Right lobe of liver (tissue), 6 donors: ENCODE measurements at regions not wholly inside any gene's neighbourhood (a gene's known extent, or its start where the extent isn't known, plus 50 kb on each side); places are given as distances from the start of the nearest gene placed in this dataset.
A peak's percentile ranks its signal among the peaks of the same experiment; 100 is the strongest.

Source experiments
- ATAC-seq, 4 donors: fragments of 200-7000 bp; cut with Tn5 transposase; one replicate each; pipeline ENCODE4 v1.9.1; 2020; ENCODE audit warnings: mild to moderate bottlenecking in 4 of 4, moderate library complexity in 4 of 4
- DNase-seq, 3 donors: peaks; one replicate each; pipeline ENCODE4 v3.0.0-alpha.2; 2020
- H3K27ac ChIP-seq, 3 donors: fragments of 200-600 bp; one replicate each; pipeline ENCODE4 v1.8.0; 2022
- H3K27me3 ChIP-seq, 2 donors: fragments of 200-600 bp; one replicate each; pipeline ENCODE4 v1.8.0; 2022
- H3K36me3 ChIP-seq, 4 donors: fragments of 200-600 bp; sonication (generic) in 1 of 4; one replicate each; pipeline versions ENCODE4 v1.5.1 to v1.8.0; 2017 to 2022; ENCODE audit warnings: control low read depth in 1 of 4
- H3K4me1 ChIP-seq, 4 donors: fragments of 200-600 bp; sonication (generic) in 1 of 4; one replicate each; pipeline versions ENCODE4 v1.5.1 to v1.8.0; 2017 to 2022; ENCODE audit warnings: control low read depth in 1 of 4
- H3K4me3 ChIP-seq, 3 donors: fragments of 200-600 bp; one replicate each; pipeline ENCODE4 v1.8.0; 2022
- H3K9me3 ChIP-seq, 4 donors: fragments of 200-600 bp; sonication (generic) in 1 of 4; one replicate each; pipeline versions ENCODE4 v1.5.1 to v1.8.0; 2017 to 2022; ENCODE audit warnings: control low read depth in 1 of 4
- CTCF ChIP-seq, 4 donors: fragments of 200-600 bp in 3 of 4; fragments of 450-650 bp in 1 of 4; IDR thresholded peaks; one replicate each; pipeline versions ENCODE4 v1.5.1 to v1.8.0; 2016 to 2022; ENCODE audit warnings: antibody characterized with exemption in 4 of 4, mild to moderate bottlenecking in 2 of 4
- POLR2A ChIP-seq: fragments of 450-650 bp; IDR thresholded peaks from one replicate; pipeline ENCODE4 v1.6.1; 2017; ENCODE audit warnings: antibody characterized with exemption, mild to moderate bottlenecking
- WGBS: methylation state at CpG from one replicate; pipeline ENCODE4 v1.1.6; 2018; ENCODE audit warnings: low coverage, low lambda C conversion rate; ENCODE audit not compliant: insufficient coverage; ENCODE audit errors: missing lambda C conversion rate; 5-methylcytosine and 5-hydroxymethylcytosine counted together
- intact Hi-C, 2 donors: fragments of 100-400 bp; cut with DNase I; formaldehyde crosslinking; loops; one replicate each; pipeline versions ENCODE4 v1.11.2 to v1.14.1; 2022
- donor health status: DM: no; HTN: yes; CAD: no.
- donor health status: DM: no; HTN: no; CAD: no.
- donor health status: DM: no; HTN: no; CAD: no.
- donor health status: DM: no; HTN: yes; CAD: no.
- donor health status: DM: no; HTN: yes; CAD: no.

GRCh38 chr22:49116486-49117120 lies 711.1 kb downstream of the BRD1 start:
- intact Hi-C loops = no loop called here
- ATAC-seq (no peak), DNase-seq (peak in 1 of 3 donors; percentile 36)
- Histone ChIP-seq H3K36me3 (no peaks in the 10 kb centered on the region), H3K27ac (no peak overlapping the region), H3K4me3 (no peak overlapping the region), H3K27me3 (no peaks in the 10 kb centered on the region), H3K9me3 (no peaks in the 10 kb centered on the region), H3K4me1 (no peaks in the 10 kb centered on the region)
- TF ChIP-seq POLR2A = no peak
- TF ChIP-seq CTCF (IDR thresholded peaks at IDR 0.05) = no peak
- 83% methylated on average over 10 of the region's 19 CpGs for whole genome bisulfite sequencing

GRCh38 chr22:49116021-49116420 lies 711.7 kb downstream of the BRD1 start:
- 80% methylated on average over 1 of the region's 19 CpGs for WGBS
- TF ChIP-seq POLR2A = no peak
- no peak for TF ChIP-seq CTCF (IDR thresholded peaks at IDR 0.05)
- H3K27ac ChIP-seq = no peak overlapping the region
- no peaks in the 10 kb centered on the region for H3K4me1 ChIP-seq
- H3K36me3 ChIP-seq = no peaks in the 10 kb centered on the region
- H3K27me3 ChIP-seq = no peaks in the 10 kb centered on the region
- H3K9me3 ChIP-seq = no peaks in the 10 kb centered on the region
- no peak overlapping the region for H3K4me3 ChIP-seq
- no peak for ATAC-seq
- intact Hi-C loops = no loop called here
- DNase-seq = no peak

- WGBS = 66% methylated on average over 6 of the region's 7 CpGs
- Histone ChIP-seq H3K9me3 (no peaks in the 10 kb centered on the region), H3K4me3 (no peak overlapping the region), H3K36me3 (no peaks in the 10 kb centered on the region), H3K27ac (no peak overlapping the region), H3K27me3 (no peaks in the 10 kb centered on the region), H3K4me1 (no peaks in the 10 kb centered on the region)
- intact Hi-C loops = no loop called here
- DNase-seq = no peak
- TF ChIP-seq POLR2A = no peak
- no peak for ATAC-seq
Observed at GRCh38 chr22:49115197-49115596, 712.5 kb downstream of the BRD1 start.

- no peaks in the 10 kb centered on the region for H3K27me3 ChIP-seq
- no peaks in the 10 kb centered on the region for H3K4me1 ChIP-seq
- 46% methylated on average over 3 of the region's 12 CpGs for WGBS
- no peak overlapping the region for H3K4me3 ChIP-seq
- no peaks in the 10 kb centered on the region for H3K36me3 ChIP-seq
- H3K27ac ChIP-seq = no peak overlapping the region
- ATAC-seq (no peak), DNase-seq (no peak)
- no peaks in the 10 kb centered on the region for H3K9me3 ChIP-seq
- TF ChIP-seq POLR2A (no peak), CTCF (IDR thresholded peaks at IDR 0.05) (no peak)
- intact Hi-C loops = no loop called here
Observed at GRCh38 chr22:49113758-49114157, 713.9 kb downstream of the BRD1 start.

GRCh38 chr22:49112661-49113626 lies 714.7 kb downstream of the BRD1 start:
- Histone ChIP-seq H3K36me3 (no peaks in the 10 kb centered on the region), H3K27me3 (no peaks in the 10 kb centered on the region), H3K4me3 (no peak overlapping the region), H3K27ac (no peak overlapping the region), H3K4me1 (no peaks in the 10 kb centered on the region), H3K9me3 (no peaks in the 10 kb centered on the region)
- DNase-seq (peak in 1 of 3 donors; percentile 36), ATAC-seq (no peak)
- intact Hi-C loops = no loop called here
- TF ChIP-seq POLR2A (no peak), CTCF (IDR thresholded peaks at IDR 0.05) (no peak)
- 14% methylated on average over 1 of the region's 16 CpGs for WGBS
